ENCODE measurements at regions not wholly inside any gene's neighbourhood (a gene's known extent, or its start where the extent isn't known, plus 50 kb on each side); places are given as distances from the start of the nearest gene placed in this dataset.

DNA sequence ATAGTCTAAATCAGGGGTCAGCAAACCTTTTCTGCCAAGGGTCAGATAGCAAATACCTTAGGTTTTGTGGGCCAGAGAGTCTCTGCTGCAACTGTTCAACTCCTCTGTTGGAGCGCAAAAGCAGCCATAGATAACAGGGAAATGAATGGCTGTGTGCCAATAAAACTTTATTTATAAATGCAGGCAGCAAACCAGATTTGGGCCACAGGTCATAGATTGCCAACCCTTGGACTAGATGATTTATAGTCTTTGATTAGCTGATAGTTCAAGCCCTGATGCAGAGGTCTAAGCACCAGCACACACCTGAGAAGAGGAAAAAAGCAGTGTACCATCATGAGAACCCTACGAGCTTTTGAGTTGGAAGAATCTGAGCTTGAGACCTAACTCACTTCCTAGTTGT lies 86.0 kb upstream of the DYNLRB2 start:
- TF ChIP-seq NFE2L1 (CRISPR knock-in tag; IDR thresholded peaks at IDR 0.05): no peak
- no peak for TF ChIP-seq SP1 (CRISPR knock-in tag; conservative IDR thresholded peaks at IDR 0.05)
- TF ChIP-seq, protein P1, sequence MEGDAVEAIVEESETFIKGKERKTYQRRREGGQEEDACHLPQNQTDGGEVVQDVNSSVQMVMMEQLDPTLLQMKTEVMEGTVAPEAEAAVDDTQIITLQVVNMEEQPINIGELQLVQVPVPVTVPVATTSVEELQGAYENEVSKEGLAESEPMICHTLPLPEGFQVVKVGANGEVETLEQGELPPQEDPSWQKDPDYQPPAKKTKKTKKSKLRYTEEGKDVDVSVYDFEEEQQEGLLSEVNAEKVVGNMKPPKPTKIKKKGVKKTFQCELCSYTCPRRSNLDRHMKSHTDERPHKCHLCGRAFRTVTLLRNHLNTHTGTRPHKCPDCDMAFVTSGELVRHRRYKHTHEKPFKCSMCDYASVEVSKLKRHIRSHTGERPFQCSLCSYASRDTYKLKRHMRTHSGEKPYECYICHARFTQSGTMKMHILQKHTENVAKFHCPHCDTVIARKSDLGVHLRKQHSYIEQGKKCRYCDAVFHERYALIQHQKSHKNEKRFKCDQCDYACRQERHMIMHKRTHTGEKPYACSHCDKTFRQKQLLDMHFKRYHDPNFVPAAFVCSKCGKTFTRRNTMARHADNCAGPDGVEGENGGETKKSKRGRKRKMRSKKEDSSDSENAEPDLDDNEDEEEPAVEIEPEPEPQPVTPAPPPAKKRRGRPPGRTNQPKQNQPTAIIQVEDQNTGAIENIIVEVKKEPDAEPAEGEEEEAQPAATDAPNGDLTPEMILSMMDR (IDR thresholded peaks at IDR 0.05): no peak
- TF ChIP-seq CREM (CRISPR knock-in tag; IDR thresholded peaks at IDR 0.05): no peak
- TF ChIP-seq OVOL2 (CRISPR knock-in tag; IDR thresholded peaks at IDR 0.05; ENCODE audit: borderline replicate concordance): no peak
- no peak for TF ChIP-seq FOXJ3 (CRISPR knock-in tag; IDR thresholded peaks at IDR 0.05; ENCODE audit: borderline replicate concordance)
- TF ChIP-seq, protein P2, sequence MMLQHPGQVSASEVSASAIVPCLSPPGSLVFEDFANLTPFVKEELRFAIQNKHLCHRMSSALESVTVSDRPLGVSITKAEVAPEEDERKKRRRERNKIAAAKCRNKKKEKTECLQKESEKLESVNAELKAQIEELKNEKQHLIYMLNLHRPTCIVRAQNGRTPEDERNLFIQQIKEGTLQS (CRISPR knock-in tag; conservative IDR thresholded peaks at IDR 0.05): no peak
- TF ChIP-seq, protein P3, sequence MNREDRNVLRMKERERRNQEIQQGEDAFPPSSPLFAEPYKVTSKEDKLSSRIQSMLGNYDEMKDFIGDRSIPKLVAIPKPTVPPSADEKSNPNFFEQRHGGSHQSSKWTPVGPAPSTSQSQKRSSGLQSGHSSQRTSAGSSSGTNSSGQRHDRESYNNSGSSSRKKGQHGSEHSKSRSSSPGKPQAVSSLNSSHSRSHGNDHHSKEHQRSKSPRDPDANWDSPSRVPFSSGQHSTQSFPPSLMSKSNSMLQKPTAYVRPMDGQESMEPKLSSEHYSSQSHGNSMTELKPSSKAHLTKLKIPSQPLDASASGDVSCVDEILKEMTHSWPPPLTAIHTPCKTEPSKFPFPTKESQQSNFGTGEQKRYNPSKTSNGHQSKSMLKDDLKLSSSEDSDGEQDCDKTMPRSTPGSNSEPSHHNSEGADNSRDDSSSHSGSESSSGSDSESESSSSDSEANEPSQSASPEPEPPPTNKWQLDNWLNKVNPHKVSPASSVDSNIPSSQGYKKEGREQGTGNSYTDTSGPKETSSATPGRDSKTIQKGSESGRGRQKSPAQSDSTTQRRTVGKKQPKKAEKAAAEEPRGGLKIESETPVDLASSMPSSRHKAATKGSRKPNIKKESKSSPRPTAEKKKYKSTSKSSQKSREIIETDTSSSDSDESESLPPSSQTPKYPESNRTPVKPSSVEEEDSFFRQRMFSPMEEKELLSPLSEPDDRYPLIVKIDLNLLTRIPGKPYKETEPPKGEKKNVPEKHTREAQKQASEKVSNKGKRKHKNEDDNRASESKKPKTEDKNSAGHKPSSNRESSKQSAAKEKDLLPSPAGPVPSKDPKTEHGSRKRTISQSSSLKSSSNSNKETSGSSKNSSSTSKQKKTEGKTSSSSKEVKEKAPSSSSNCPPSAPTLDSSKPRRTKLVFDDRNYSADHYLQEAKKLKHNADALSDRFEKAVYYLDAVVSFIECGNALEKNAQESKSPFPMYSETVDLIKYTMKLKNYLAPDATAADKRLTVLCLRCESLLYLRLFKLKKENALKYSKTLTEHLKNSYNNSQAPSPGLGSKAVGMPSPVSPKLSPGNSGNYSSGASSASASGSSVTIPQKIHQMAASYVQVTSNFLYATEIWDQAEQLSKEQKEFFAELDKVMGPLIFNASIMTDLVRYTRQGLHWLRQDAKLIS (CRISPR knock-in tag; IDR thresholded peaks at IDR 0.05; ENCODE audit: borderline replicate concordance): no peak
- TF ChIP-seq, protein P4, sequence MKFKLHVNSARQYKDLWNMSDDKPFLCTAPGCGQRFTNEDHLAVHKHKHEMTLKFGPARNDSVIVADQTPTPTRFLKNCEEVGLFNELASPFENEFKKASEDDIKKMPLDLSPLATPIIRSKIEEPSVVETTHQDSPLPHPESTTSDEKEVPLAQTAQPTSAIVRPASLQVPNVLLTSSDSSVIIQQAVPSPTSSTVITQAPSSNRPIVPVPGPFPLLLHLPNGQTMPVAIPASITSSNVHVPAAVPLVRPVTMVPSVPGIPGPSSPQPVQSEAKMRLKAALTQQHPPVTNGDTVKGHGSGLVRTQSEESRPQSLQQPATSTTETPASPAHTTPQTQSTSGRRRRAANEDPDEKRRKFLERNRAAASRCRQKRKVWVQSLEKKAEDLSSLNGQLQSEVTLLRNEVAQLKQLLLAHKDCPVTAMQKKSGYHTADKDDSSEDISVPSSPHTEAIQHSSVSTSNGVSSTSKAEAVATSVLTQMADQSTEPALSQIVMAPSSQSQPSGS (CRISPR knock-in tag; IDR thresholded peaks at IDR 0.05; ENCODE audit: borderline replicate concordance, low read depth): no peak
- TF ChIP-seq ZNF121 (CRISPR knock-in tag; IDR thresholded peaks at IDR 0.05): no peak
- TF ChIP-seq, protein P5, sequence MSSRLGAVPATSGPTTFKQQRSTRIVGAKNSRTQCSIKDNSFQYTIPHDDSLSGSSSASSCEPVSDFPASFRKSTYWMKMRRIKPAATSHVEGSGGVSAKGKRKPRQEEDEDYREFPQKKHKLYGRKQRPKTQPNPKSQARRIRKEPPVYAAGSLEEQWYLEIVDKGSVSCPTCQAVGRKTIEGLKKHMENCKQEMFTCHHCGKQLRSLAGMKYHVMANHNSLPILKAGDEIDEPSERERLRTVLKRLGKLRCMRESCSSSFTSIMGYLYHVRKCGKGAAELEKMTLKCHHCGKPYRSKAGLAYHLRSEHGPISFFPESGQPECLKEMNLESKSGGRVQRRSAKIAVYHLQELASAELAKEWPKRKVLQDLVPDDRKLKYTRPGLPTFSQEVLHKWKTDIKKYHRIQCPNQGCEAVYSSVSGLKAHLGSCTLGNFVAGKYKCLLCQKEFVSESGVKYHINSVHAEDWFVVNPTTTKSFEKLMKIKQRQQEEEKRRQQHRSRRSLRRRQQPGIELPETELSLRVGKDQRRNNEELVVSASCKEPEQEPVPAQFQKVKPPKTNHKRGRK (CRISPR knock-in tag; IDR thresholded peaks at IDR 0.05; ENCODE audit: borderline replicate concordance): no peak
- TF ChIP-seq, protein P6, sequence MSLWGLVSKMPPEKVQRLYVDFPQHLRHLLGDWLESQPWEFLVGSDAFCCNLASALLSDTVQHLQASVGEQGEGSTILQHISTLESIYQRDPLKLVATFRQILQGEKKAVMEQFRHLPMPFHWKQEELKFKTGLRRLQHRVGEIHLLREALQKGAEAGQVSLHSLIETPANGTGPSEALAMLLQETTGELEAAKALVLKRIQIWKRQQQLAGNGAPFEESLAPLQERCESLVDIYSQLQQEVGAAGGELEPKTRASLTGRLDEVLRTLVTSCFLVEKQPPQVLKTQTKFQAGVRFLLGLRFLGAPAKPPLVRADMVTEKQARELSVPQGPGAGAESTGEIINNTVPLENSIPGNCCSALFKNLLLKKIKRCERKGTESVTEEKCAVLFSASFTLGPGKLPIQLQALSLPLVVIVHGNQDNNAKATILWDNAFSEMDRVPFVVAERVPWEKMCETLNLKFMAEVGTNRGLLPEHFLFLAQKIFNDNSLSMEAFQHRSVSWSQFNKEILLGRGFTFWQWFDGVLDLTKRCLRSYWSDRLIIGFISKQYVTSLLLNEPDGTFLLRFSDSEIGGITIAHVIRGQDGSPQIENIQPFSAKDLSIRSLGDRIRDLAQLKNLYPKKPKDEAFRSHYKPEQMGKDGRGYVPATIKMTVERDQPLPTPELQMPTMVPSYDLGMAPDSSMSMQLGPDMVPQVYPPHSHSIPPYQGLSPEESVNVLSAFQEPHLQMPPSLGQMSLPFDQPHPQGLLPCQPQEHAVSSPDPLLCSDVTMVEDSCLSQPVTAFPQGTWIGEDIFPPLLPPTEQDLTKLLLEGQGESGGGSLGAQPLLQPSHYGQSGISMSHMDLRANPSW (CRISPR knock-in tag; conservative IDR thresholded peaks at IDR 0.05; ENCODE audit: low read depth): no peak
- TF ChIP-seq, protein P7, sequence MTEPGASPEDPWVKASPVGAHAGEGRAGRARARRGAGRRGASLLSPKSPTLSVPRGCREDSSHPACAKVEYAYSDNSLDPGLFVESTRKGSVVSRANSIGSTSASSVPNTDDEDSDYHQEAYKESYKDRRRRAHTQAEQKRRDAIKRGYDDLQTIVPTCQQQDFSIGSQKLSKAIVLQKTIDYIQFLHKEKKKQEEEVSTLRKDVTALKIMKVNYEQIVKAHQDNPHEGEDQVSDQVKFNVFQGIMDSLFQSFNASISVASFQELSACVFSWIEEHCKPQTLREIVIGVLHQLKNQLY (CRISPR knock-in tag; IDR thresholded peaks at IDR 0.05): no peak
- TF ChIP-seq, protein P8, sequence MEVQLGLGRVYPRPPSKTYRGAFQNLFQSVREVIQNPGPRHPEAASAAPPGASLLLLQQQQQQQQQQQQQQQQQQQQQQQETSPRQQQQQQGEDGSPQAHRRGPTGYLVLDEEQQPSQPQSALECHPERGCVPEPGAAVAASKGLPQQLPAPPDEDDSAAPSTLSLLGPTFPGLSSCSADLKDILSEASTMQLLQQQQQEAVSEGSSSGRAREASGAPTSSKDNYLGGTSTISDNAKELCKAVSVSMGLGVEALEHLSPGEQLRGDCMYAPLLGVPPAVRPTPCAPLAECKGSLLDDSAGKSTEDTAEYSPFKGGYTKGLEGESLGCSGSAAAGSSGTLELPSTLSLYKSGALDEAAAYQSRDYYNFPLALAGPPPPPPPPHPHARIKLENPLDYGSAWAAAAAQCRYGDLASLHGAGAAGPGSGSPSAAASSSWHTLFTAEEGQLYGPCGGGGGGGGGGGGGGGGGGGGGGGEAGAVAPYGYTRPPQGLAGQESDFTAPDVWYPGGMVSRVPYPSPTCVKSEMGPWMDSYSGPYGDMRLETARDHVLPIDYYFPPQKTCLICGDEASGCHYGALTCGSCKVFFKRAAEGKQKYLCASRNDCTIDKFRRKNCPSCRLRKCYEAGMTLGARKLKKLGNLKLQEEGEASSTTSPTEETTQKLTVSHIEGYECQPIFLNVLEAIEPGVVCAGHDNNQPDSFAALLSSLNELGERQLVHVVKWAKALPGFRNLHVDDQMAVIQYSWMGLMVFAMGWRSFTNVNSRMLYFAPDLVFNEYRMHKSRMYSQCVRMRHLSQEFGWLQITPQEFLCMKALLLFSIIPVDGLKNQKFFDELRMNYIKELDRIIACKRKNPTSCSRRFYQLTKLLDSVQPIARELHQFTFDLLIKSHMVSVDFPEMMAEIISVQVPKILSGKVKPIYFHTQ (CRISPR knock-in tag; IDR thresholded peaks at IDR 0.05): no peak

Measured in WTC11 (cell line).